Loucy (cell line): ENCODE measurements at regions not wholly inside any gene's neighbourhood (a gene's known extent, or its start where the extent isn't known, plus 50 kb on each side); places are given as distances from the start of the nearest gene placed in this dataset.

Source experiments
- CTCF ChIP-seq: fragments of 200-600 bp; sonication (generic); conservative IDR thresholded peaks from 2 replicates; pipeline ENCODE4 v1.5.1; 2014; ENCODE audit warnings: mild to moderate bottlenecking, antibody characterized with exemption, low read length
- EZH2phosphoT487 ChIP-seq: fragments of 200-600 bp; IDR thresholded peaks from 2 replicates; pipeline ENCODE4 v1.6.1; 2018; ENCODE audit warnings: antibody characterized with exemption, mild to moderate bottlenecking, moderate library complexity, borderline replicate concordance

GRCh38 chr1:229714964-229715603, 89.0 kb downstream of the URB2 start:
- TF ChIP-seq CTCF (peak; percentile 62), EZH2phosphoT487 (no peak)
